K562 (cell line): ENCODE measurements at regions not wholly inside any gene's neighbourhood (a gene's known extent, or its start where the extent isn't known, plus 50 kb on each side); places are given as distances from the start of the nearest gene placed in this dataset.

Source experiments
- ATAC-seq: fragments of 200-7000 bp; cut with Tn5 transposase; 3 replicates; pipeline ENCODE4 v1.9.1; 2020; ENCODE audit warnings: moderate library complexity
- BruUV-seq: library from RNA; stranded (reverse); fragments of 400-500 nt; replicated peaks from 2 replicates; lab custom pipeline; 2021; lab: Mats Ljungman, UMichigan
- CTCF ChIA-PET: fragments of 300-600 bp; formaldehyde crosslinking; extraction: SDS; loops from one replicate; lab custom pipeline; 2021; ENCODE audit warnings: low intra/inter-chr PET ratio; lab: Yijun Ruan, JAX
- POLR2A ChIA-PET: fragments of 300-600, 350-650 bp; sonication (Branson Sonifier 250); formaldehyde crosslinking; extraction: SDS; loops from one replicate; lab custom pipeline; 2021; ENCODE audit warnings: antibody characterized with exemption, inconsistent platforms; lab: Yijun Ruan, JAX
- DNase-seq, 4 experiments: peaks; one replicate each; pipeline versions ENCODE4 v3.0.0 to v3.0.0-alpha.2; 2011 to 2018; ENCODE audit warnings: low spot score in 3 of 4, mixed read lengths in 3 of 4; ENCODE audit errors: extremely low read depth in 1 of 4
- FAIRE-seq: peaks from 2 replicates; lab custom pipeline; 2011; peaks lifted over from hg19 to GRCh38; lab: Jason Lieb, UNC
- H2AFZ ChIP-seq: 2 replicates; pipeline ENCODE4 v1.6.0; 2011; ENCODE audit warnings: low read depth, low read length, control low read depth, inconsistent platforms
- H3K27ac ChIP-seq: fragments of 200-600 bp; 3 replicates; pipeline ENCODE4 v1.8.0; 2011; ENCODE audit warnings: low read depth, mild to moderate bottlenecking, control low read depth, inconsistent platforms, low read length, moderate library complexity, mixed read lengths; ENCODE audit errors: extremely low read depth
- H3K27me3 ChIP-seq, 2 experiments: fragments of 300-600 bp in 1 of 2; 2 replicates in 1 of 2; 3 replicates in 1 of 2; pipeline versions ENCODE4 v1.6.0 to v1.8.0; 2011; ENCODE audit warnings: inconsistent platforms in 2 of 2, low read length in 2 of 2, mild to moderate bottlenecking in 1 of 2, mixed read lengths in 1 of 2, moderate library complexity in 1 of 2; ENCODE audit not compliant: control insufficient read depth in 2 of 2, insufficient read depth in 2 of 2
- H3K36me3 ChIP-seq: fragments of 300-600 bp; 3 replicates; pipeline ENCODE4 v1.8.0; 2011; ENCODE audit warnings: mild to moderate bottlenecking, low read length, inconsistent platforms; ENCODE audit not compliant: control insufficient read depth, insufficient read depth
- H3K4me1 ChIP-seq, 2 experiments: fragments of 200-600 bp in 1 of 2; replicated peaks in 1 of 2; 2 replicates in 1 of 2; 3 replicates in 1 of 2; pipeline versions ENCODE4 v1.5.1 to v1.8.0; 2011; ENCODE audit warnings: inconsistent platforms in 2 of 2, low read length in 2 of 2, mild to moderate bottlenecking in 1 of 2, mixed read lengths in 1 of 2, moderate library complexity in 1 of 2; ENCODE audit not compliant: control insufficient read depth in 2 of 2, insufficient read depth in 2 of 2
- H3K4me2 ChIP-seq: 2 replicates; pipeline ENCODE4 v1.6.1; 2011; ENCODE audit warnings: low read length, control low read depth, inconsistent platforms, mixed read lengths; ENCODE audit not compliant: insufficient read depth
- H3K4me3 ChIP-seq: fragments of 200-600 bp; sonication (generic), shearing (Covaris generic); 2 replicates; pipeline ENCODE4 v1.5.1; 2016; ENCODE audit warnings: control low read depth, inconsistent platforms
- H3K79me2 ChIP-seq: fragments of 200-600 bp; 3 replicates; pipeline ENCODE4 v1.8.0; 2011; ENCODE audit warnings: low read length, inconsistent platforms; ENCODE audit not compliant: control insufficient read depth, insufficient read depth
- H3K9ac ChIP-seq, 2 experiments: 2 replicates each; pipeline versions ENCODE4 v1.6.0 to v1.6.1; 2011; ENCODE audit warnings: low read depth in 2 of 2, low read length in 2 of 2, control low read depth in 1 of 2, inconsistent platforms in 1 of 2, mild to moderate bottlenecking in 1 of 2, mixed read lengths in 1 of 2; ENCODE audit not compliant: insufficient read depth in 1 of 2
- H3K9me1 ChIP-seq: one replicate; pipeline ENCODE4 v1.6.0; 2011; ENCODE audit warnings: inconsistent platforms, mild to moderate bottlenecking, low read length, moderate library complexity; ENCODE audit not compliant: control insufficient read depth, insufficient read depth
- H3K9me3 ChIP-seq: replicated peaks from 2 replicates; pipeline ENCODE4 v1.5.1; 2011; ENCODE audit warnings: low read depth, low read length, inconsistent platforms; ENCODE audit not compliant: control insufficient read depth, insufficient read depth
- H4K20me1 ChIP-seq: replicated peaks from 2 replicates; pipeline ENCODE4 v1.6.1; 2011; ENCODE audit warnings: low read length, inconsistent platforms, mixed read lengths; ENCODE audit not compliant: control insufficient read depth, insufficient read depth
- ARID2 ChIP-seq: fragments of 450-650 bp; IDR thresholded peaks from 2 replicates; pipeline ENCODE4 v1.6.1; 2017; ENCODE audit warnings: antibody characterized with exemption, mild to moderate bottlenecking
- EWSR1 ChIP-seq: fragments of 450-650 bp; IDR thresholded peaks from 2 replicates; pipeline ENCODE4 v1.6.1; 2018; ENCODE audit warnings: borderline replicate concordance, mild to moderate bottlenecking, low read depth, moderate library complexity; ENCODE audit not compliant: partially characterized antibody
- HMBOX1 ChIP-seq: sonication (generic); IDR thresholded peaks from 2 replicates; pipeline ENCODE4 v1.6.1; 2016
- ILF3 ChIP-seq: fragments of 450-650 bp; IDR thresholded peaks from 2 replicates; pipeline ENCODE4 v1.6.1; 2018; ENCODE audit warnings: antibody characterized with exemption, mild to moderate bottlenecking, moderate library complexity, borderline replicate concordance
- MYBL2 ChIP-seq, 2 experiments: fragments of 450-650 bp in 1 of 2; sonication (generic) in 1 of 2; formaldehyde crosslinking in 1 of 2; IDR thresholded peaks; 2 replicates each; pipeline versions ENCODE4 v1.6.1 to v1.8.1; 2017 to 2022; ENCODE audit warnings: borderline replicate concordance in 1 of 2, inconsistent platforms in 1 of 2, low read depth in 1 of 2, mild to moderate bottlenecking in 1 of 2, missing genetic modification reagents in 1 of 2, moderate library complexity in 1 of 2
- PHF20 ChIP-seq: fragments of 450-650 bp; IDR thresholded peaks from 2 replicates; pipeline ENCODE4 v1.6.1; 2018; ENCODE audit not compliant: partially characterized antibody
- RCOR1 ChIP-seq, 2 experiments: IDR thresholded peaks; 2 replicates each; pipeline ENCODE4 v1.6.1; 2012; ENCODE audit warnings: low read depth in 2 of 2, low read length in 2 of 2, borderline replicate concordance in 1 of 2, improper control_type of control experiment in 1 of 2
- SIN3B ChIP-seq: fragments of 450-650 bp; IDR thresholded peaks from 2 replicates; pipeline ENCODE4 v1.6.1; 2017; ENCODE audit warnings: low read depth, mild to moderate bottlenecking, moderate library complexity
- SNRNP70 ChIP-seq: fragments of 200-400 bp; formaldehyde crosslinking; optimal IDR thresholded peaks from 2 replicates; pipeline ENCODE3; 2017; ENCODE audit warnings: low read depth, low read length
- SP1 ChIP-seq: sonication (generic); formaldehyde crosslinking; IDR thresholded peaks from 2 replicates; pipeline ENCODE4 v1.8.1; 2022; ENCODE audit warnings: mild to moderate bottlenecking, missing genetic modification reagents
- TAL1 ChIP-seq: fragments of 450-650 bp; IDR thresholded peaks from 2 replicates; pipeline ENCODE4 v1.6.1; 2016; ENCODE audit warnings: mild to moderate bottlenecking
- ZNF124 ChIP-seq: sonication (generic); formaldehyde crosslinking; IDR thresholded peaks from 2 replicates; pipeline ENCODE4 v1.8.1; 2022; ENCODE audit warnings: missing genetic modification reagents
- ZNF354B ChIP-seq: fragments of 250-450 bp; sonication (Bioruptor Pico); IDR thresholded peaks from 2 replicates; pipeline ENCODE4 v1.4.0; 2020
- ZNF408 ChIP-seq: fragments of 250-450 bp; sonication (Bioruptor Pico); IDR thresholded peaks from 2 replicates; pipeline ENCODE4 v1.4.0; 2020; ENCODE audit warnings: low read depth, mild to moderate bottlenecking, moderate library complexity
- ZNF668 ChIP-seq: fragments of 250-450 bp; sonication (Bioruptor Pico); IDR thresholded peaks from 2 replicates; pipeline ENCODE4 v1.8.0; 2022; ENCODE audit warnings: mild to moderate bottlenecking, inconsistent platforms
- WGBS: fragments of 100-300 bp; shearing (Covaris generic); methylation state at CpG from one replicate; pipeline ENCODE4 v1.1.6; 2016; ENCODE audit warnings: low coverage, mixed read lengths; ENCODE audit not compliant: insufficient coverage; ENCODE audit errors: missing lambda C conversion rate; 5-methylcytosine and 5-hydroxymethylcytosine counted together
- in situ Hi-C: fragments of 300-500 bp; cut with MboI; formaldehyde crosslinking; loops from 4 replicates; pipeline ENCODE4 v1.15.0; 2018; ENCODE audit warnings: inconsistent platforms, mixed read lengths
- intact Hi-C: fragments of 100-400 bp; cut with micrococcal nuclease; formaldehyde crosslinking; loops from 2 replicates; pipeline ENCODE4 v1.14.2; 2022
- TF ChIP-seq, protein P1 (sequence below): fragments of 250-450 bp; sonication (Bioruptor Pico); IDR thresholded peaks from 2 replicates; pipeline ENCODE4 v1.5.0; 2021

DNA sequence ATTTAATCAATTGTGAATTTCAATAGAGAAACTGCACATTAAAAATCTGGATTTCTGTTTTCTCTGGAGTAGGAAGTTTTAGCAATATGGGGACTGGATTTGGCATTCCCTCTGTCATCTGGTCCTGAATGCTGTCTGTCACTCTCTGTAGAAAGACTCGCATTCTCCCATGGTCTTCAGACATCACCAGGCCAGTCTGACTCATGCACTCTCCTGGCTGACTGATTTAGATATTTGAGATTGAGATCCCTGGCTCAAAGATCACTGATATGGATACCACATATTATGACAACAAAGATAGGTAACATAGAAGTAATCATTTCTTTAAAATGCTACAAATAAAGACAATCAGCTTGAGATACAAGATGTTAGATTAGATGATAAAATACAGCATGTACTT lies 524.5 kb downstream of the GALC start:
- CTCF ChIA-PET, result no interaction called here
- WGBS, result 0% methylated on average over 1 of the region's 1 CpG

GRCh38 chr14:87467578-87467977 lies 525.4 kb downstream of the GALC start:
- CTCF ChIA-PET, result no interaction called here
- in situ Hi-C loops (no loop called here), intact Hi-C loops (no loop called here)
- TF ChIP-seq, protein P1, sequence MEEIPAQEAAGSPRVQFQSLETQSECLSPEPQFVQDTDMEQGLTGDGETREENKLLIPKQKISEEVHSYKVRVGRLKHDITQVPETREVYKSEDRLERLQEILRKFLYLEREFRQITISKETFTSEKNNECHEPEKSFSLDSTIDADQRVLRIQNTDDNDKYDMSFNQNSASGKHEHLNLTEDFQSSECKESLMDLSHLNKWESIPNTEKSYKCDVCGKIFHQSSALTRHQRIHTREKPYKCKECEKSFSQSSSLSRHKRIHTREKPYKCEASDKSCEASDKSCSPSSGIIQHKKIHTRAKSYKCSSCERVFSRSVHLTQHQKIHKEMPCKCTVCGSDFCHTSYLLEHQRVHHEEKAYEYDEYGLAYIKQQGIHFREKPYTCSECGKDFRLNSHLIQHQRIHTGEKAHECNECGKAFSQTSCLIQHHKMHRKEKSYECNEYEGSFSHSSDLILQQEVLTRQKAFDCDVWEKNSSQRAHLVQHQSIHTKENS (CRISPR knock-in tag), result no peak
- no peak for TF ChIP-seq RCOR1 (IDR thresholded peaks at IDR 0.05; ENCODE audit: borderline replicate concordance in 1 of 2, low read depth in 2 of 2, low read length in 2 of 2)
- no peak for TF ChIP-seq EWSR1
- TF ChIP-seq ZNF408 (CRISPR knock-in tag), result no peak
- TF ChIP-seq TAL1, result no peak
- no peak for TF ChIP-seq SP1 (CRISPR knock-in tag)
- TF ChIP-seq ILF3, result no peak
- TF ChIP-seq ARID2, result no peak
- TF ChIP-seq SNRNP70, result no peak
- no peak for TF ChIP-seq ZNF668 (CRISPR knock-in tag)
- TF ChIP-seq PHF20, result no peak
- TF ChIP-seq MYBL2 (IDR thresholded peaks at IDR 0.05; ENCODE audit: low read depth), result no peak
- TF ChIP-seq MYBL2 (CRISPR knock-in tag; IDR thresholded peaks at IDR 0.05; ENCODE audit: borderline replicate concordance), result no peak
- no peak for TF ChIP-seq ZNF354B (CRISPR knock-in tag)
- TF ChIP-seq ZNF124 (CRISPR knock-in tag), result no peak
- TF ChIP-seq SIN3B, result no peak
- no peak for TF ChIP-seq HMBOX1

More for the DNA sequence above, 524.5 kb downstream of the GALC start:
- Histone ChIP-seq H3K4me2 (no peak overlapping the region), H3K4me3 (no peak overlapping the region), H3K9me1 (no peaks in the 10 kb centered on the region), H3K27ac (no peak overlapping the region), H3K79me2 (no peaks in the 10 kb centered on the region), H2AFZ (no peak overlapping the region), H4K20me1 (no peaks in the 10 kb centered on the region), H3K9ac (no peak overlapping the region), H3K27me3 (no peaks in the 10 kb centered on the region), H3K9me3 (no peaks in the 10 kb centered on the region), H3K36me3 (no peaks in the 10 kb centered on the region), H3K4me1 (no peaks in the 10 kb centered on the region)
- DNase-seq, result no peak
- no peak for ATAC-seq
- intact Hi-C loops (no loop called here), in situ Hi-C loops (no loop called here)
- TF ChIP-seq MYBL2 (IDR thresholded peaks at IDR 0.05; ENCODE audit: low read depth), result no peak
- no peak for TF ChIP-seq MYBL2 (CRISPR knock-in tag; IDR thresholded peaks at IDR 0.05; ENCODE audit: borderline replicate concordance)
- BruUV-seq, result no TSS peak
- POLR2A ChIA-PET, result no interaction called here
- FAIRE-seq, result no peak

More at GRCh38 chr14:87467578-87467977, 525.4 kb downstream of the GALC start:
- 0% methylated on average over 1 of the region's 1 CpG for WGBS
- DNase-seq (no peak), FAIRE-seq (no peak), ATAC-seq (no peak)
- no peak overlapping the region for H3K9ac ChIP-seq
- no peak overlapping the region for H2AFZ ChIP-seq
- H3K9me1 ChIP-seq, result no peaks in the 10 kb centered on the region
- H3K4me2 ChIP-seq, result no peak overlapping the region
- BruUV-seq, result no TSS peak
- H3K9me3 ChIP-seq, result no peaks in the 10 kb centered on the region
- no peaks in the 10 kb centered on the region for H3K4me1 ChIP-seq
- H3K27ac ChIP-seq, result no peak overlapping the region
- H3K36me3 ChIP-seq, result no peaks in the 10 kb centered on the region
- no peaks in the 10 kb centered on the region for H3K79me2 ChIP-seq
- POLR2A ChIA-PET, result no interaction called here
- no peak overlapping the region for H3K4me3 ChIP-seq
- no peaks in the 10 kb centered on the region for H4K20me1 ChIP-seq
- H3K27me3 ChIP-seq, result no peaks in the 10 kb centered on the region
